Left lung (tissue), 4 donors: ENCODE measurements at regions not wholly inside any gene's neighbourhood (a gene's known extent, or its start where the extent isn't known, plus 50 kb on each side); places are given as distances from the start of the nearest gene placed in this dataset.

ENCODE experiments used
- ATAC-seq: fragments of 200-7000 bp; cut with Tn5 transposase; one replicate; pipeline ENCODE4 v1.9.1; 2020; ENCODE audit warnings: moderate library complexity
- DNase-seq, 4 donors: peaks; one replicate each; pipeline ENCODE4 v3.0.0-alpha.2; 2013 to 2020
- H3K27ac ChIP-seq, 2 donors: fragments of 200-600 bp; sonication (generic) in 1 of 2; one replicate each; pipeline versions ENCODE4 v1.5.0 to v1.8.0; 2020 to 2021
- H3K27me3 ChIP-seq, 2 donors: fragments of 200-600 bp; sonication (generic) in 1 of 2; one replicate each; pipeline versions ENCODE4 v1.5.0 to v1.8.0; 2020 to 2021
- H3K36me3 ChIP-seq, 2 donors: fragments of 200-600 bp; sonication (generic) in 1 of 2; one replicate each; pipeline versions ENCODE4 v1.5.0 to v1.8.0; 2020 to 2021
- H3K4me1 ChIP-seq, 2 donors: fragments of 200-600 bp; one replicate each; pipeline ENCODE4 v1.8.0; 2021
- H3K4me3 ChIP-seq, 2 donors: fragments of 200-600 bp; sonication (generic) in 1 of 2; one replicate each; pipeline versions ENCODE4 v1.5.0 to v1.8.0; 2020 to 2021; ENCODE audit warnings: mild to moderate bottlenecking in 1 of 2
- H3K9me3 ChIP-seq, 2 donors: fragments of 200-600 bp; sonication (generic) in 1 of 2; one replicate each; pipeline versions ENCODE4 v1.5.0 to v1.8.0; 2020 to 2021
- CTCF ChIP-seq, 2 donors: fragments of 200-600 bp; sonication (generic) in 1 of 2; IDR thresholded peaks; one replicate each; pipeline versions ENCODE4 v1.5.0 to v1.8.0; 2021; ENCODE audit warnings: antibody characterized with exemption in 2 of 2
- intact Hi-C, 2 donors: fragments of 100-400 bp; cut with DNase I; formaldehyde crosslinking; loops; one replicate each; pipeline versions ENCODE4 v1.11.2 to v1.14.2; 2022
- donor health status: DM: no; HTN: yes; CAD: no.
- donor health status: DM: no; HTN: no; CAD: no.

- Histone ChIP-seq H3K4me1 (no peaks in the 10 kb centered on the region), H3K27ac (no peak overlapping the region), H3K27me3 (no peaks in the 10 kb centered on the region), H3K9me3 (peaks cover 0 to 9% of the 10 kb centered on the region in 2 donors), H3K4me3 (no peak overlapping the region), H3K36me3 (no peaks in the 10 kb centered on the region)
- ATAC-seq, result no peak
- no peak for TF ChIP-seq CTCF (IDR thresholded peaks at IDR 0.05)
- DNase-seq, result no peak
- intact Hi-C loops, result no loop called here
These were observed 479.5 kb downstream of the TMEM114 start for GRCh38 chr16:8110572-8111514.

GRCh38 chr16:8109510-8110369 is 480.6 kb downstream of the TMEM114 start:
- Histone ChIP-seq H3K27me3 (no peaks in the 10 kb centered on the region), H3K9me3 (peaks cover 0 to 9% of the 10 kb centered on the region in 2 donors), H3K36me3 (no peaks in the 10 kb centered on the region), H3K4me3 (no peak overlapping the region), H3K4me1 (no peaks in the 10 kb centered on the region), H3K27ac (no peak overlapping the region)
- TF ChIP-seq CTCF (IDR thresholded peaks at IDR 0.05), result no peak
- ATAC-seq, result no peak
- no peak for DNase-seq
- intact Hi-C loops, result no loop called here

- no peak for TF ChIP-seq CTCF (IDR thresholded peaks at IDR 0.05)
- intact Hi-C loops, result no loop called here
- ATAC-seq (no peak), DNase-seq (no peak)
- Histone ChIP-seq H3K36me3 (no peaks in the 10 kb centered on the region), H3K9me3 (peaks cover 0 to 9% of the 10 kb centered on the region in 2 donors), H3K27me3 (no peaks in the 10 kb centered on the region), H3K4me1 (no peaks in the 10 kb centered on the region), H3K27ac (no peak overlapping the region), H3K4me3 (no peak overlapping the region)
These were observed 481.3 kb downstream of the TMEM114 start for GRCh38 chr16:8108991-8109509.

GRCh38 chr16:8107296-8107695 is 483.0 kb downstream of the TMEM114 start:
- TF ChIP-seq CTCF (IDR thresholded peaks at IDR 0.05), result no peak
- Histone ChIP-seq H3K4me3 (no peak overlapping the region), H3K9me3 (peaks cover 0 to 2% of the 10 kb centered on the region in 2 donors), H3K36me3 (no peaks in the 10 kb centered on the region), H3K27ac (no peak overlapping the region), H3K27me3 (no peaks in the 10 kb centered on the region), H3K4me1 (no peaks in the 10 kb centered on the region)
- no peak for DNase-seq
- ATAC-seq, result no peak
- intact Hi-C loops, result no loop called here
